HCT116 (cell line): ENCODE measurements at regions not wholly inside any gene's neighbourhood (a gene's known extent, or its start where the extent isn't known, plus 50 kb on each side); places are given as distances from the start of the nearest gene placed in this dataset.

ENCODE experiments used
- ATAC-seq: fragments of 200-7000 bp; cut with Tn5 transposase; 2 replicates; pipeline ENCODE4 v1.9.1; 2020; ENCODE audit warnings: mild to moderate bottlenecking, moderate library complexity
- BruUV-seq: library from RNA; stranded (reverse); fragments of 400-500 nt; replicated peaks from 2 replicates; lab custom pipeline; 2021; lab: Mats Ljungman, UMichigan
- CTCF ChIA-PET: fragments of 300-600 bp; sonication (Branson Sonifier 250); formaldehyde crosslinking; loops from one replicate; lab custom pipeline; 2021; ENCODE audit warnings: antibody characterized with exemption; lab: Charles Lee
- POLR2A ChIA-PET: fragments of 300-600, 350-600 bp; sonication (Branson Sonifier 250); formaldehyde crosslinking; loops from one replicate; lab custom pipeline; 2021; ENCODE audit warnings: antibody characterized with exemption; lab: Charles Lee
- RAD21 ChIA-PET, 2 experiments: fragments of 300-600 bp; sonication (Branson Sonifier 250); formaldehyde crosslinking; loops; one replicate each; lab custom pipeline; 2023; ENCODE audit warnings: low total read pairs in 2 of 2; ENCODE audit not compliant: uncharacterized antibody in 2 of 2, unreplicated experiment in 2 of 2, low non-redundant PET in 1 of 2; lab: Charles Lee
- DNase-seq: peaks from one replicate; pipeline ENCODE4 v3.0.0-alpha.2; 2010; ENCODE audit warnings: low read depth, low spot score
- H2AFZ ChIP-seq: fragments of 200-600 bp; shearing (Covaris generic), sonication (generic); 2 replicates; pipeline ENCODE4 v1.6.1; 2017; ENCODE audit warnings: low read depth, mixed run types, mixed read lengths, antibody characterized with exemption, low read length; ENCODE audit not compliant: poor library complexity, severe bottlenecking
- H3K27ac ChIP-seq: 2 replicates; pipeline ENCODE4 v1.5.1; 2012; ENCODE audit warnings: low read depth, low read length
- H3K27me3 ChIP-seq: fragments of 200-600 bp; sonication (generic); 2 replicates; pipeline ENCODE4 v1.6.1; 2016; ENCODE audit warnings: mixed run types, low read length, mixed read lengths; ENCODE audit not compliant: insufficient read depth
- H3K36me3 ChIP-seq, 2 experiments: fragments of 200-500 bp in 1 of 2; fragments of 200-600 bp in 1 of 2; sonication (Bioruptor generic) in 1 of 2; sonication (generic) in 1 of 2; 2 replicates each; pipeline versions ENCODE4 v1.5.1 to v1.6.1; 2014 to 2016; ENCODE audit warnings: low read length in 2 of 2, inconsistent platforms in 1 of 2, mixed read lengths in 1 of 2, mixed run types in 1 of 2; ENCODE audit not compliant: insufficient read depth in 2 of 2, control insufficient read depth in 1 of 2
- H3K4me1 ChIP-seq, 2 experiments: fragments of 200-600 bp in 1 of 2; sonication (generic) in 1 of 2; 2 replicates each; pipeline versions ENCODE4 v1.5.1 to v1.6.1; 2012 to 2017; ENCODE audit warnings: low read length in 2 of 2, inconsistent platforms in 1 of 2, mild to moderate bottlenecking in 1 of 2, mixed read lengths in 1 of 2, mixed run types in 1 of 2, moderate library complexity in 1 of 2; ENCODE audit not compliant: insufficient read depth in 2 of 2, control insufficient read depth in 1 of 2
- H3K4me2 ChIP-seq: fragments of 200-600 bp; sonication (generic); 2 replicates; pipeline ENCODE4 v1.6.1; 2017; ENCODE audit warnings: mixed run types, low read length, mixed read lengths
- H3K4me3 ChIP-seq, 2 experiments: fragments of 200-600 bp in 1 of 2; sonication (generic) in 1 of 2; replicated peaks in 1 of 2; 2 replicates each; pipeline ENCODE4 v1.5.1; 2011 to 2016; ENCODE audit warnings: low read length in 2 of 2, control low read depth in 1 of 2, low read depth in 1 of 2, mild to moderate bottlenecking in 1 of 2, mixed read lengths in 1 of 2, mixed run types in 1 of 2
- H3K79me2 ChIP-seq: fragments of 200-600 bp; sonication (generic); 2 replicates; pipeline ENCODE4 v1.6.1; 2017; ENCODE audit warnings: mild to moderate bottlenecking, mixed run types, low read length, moderate library complexity, mixed read lengths; ENCODE audit not compliant: insufficient read depth
- H3K9ac ChIP-seq: fragments of 200-600 bp; sonication (generic); 2 replicates; pipeline ENCODE4 v1.6.1; 2016; ENCODE audit warnings: low read length, mixed read lengths
- H3K9me2 ChIP-seq: fragments of 200-600 bp; sonication (generic), shearing (Covaris generic); 2 replicates; pipeline ENCODE4 v1.6.1; 2017; ENCODE audit warnings: mixed run types, mild to moderate bottlenecking, moderate library complexity; ENCODE audit not compliant: insufficient read depth
- H3K9me3 ChIP-seq, 2 experiments: fragments of 200-500 bp in 1 of 2; fragments of 200-600 bp in 1 of 2; sonication (Bioruptor generic) in 1 of 2; sonication (generic) in 1 of 2; 2 replicates each; pipeline ENCODE4 v1.6.1; 2014 to 2017; ENCODE audit warnings: low read length in 2 of 2, mixed read lengths in 2 of 2, inconsistent platforms in 1 of 2, low read depth in 1 of 2, mild to moderate bottlenecking in 1 of 2, mixed run types in 1 of 2, moderate library complexity in 1 of 2; ENCODE audit not compliant: control insufficient read depth in 1 of 2, insufficient read depth in 1 of 2
- H4K20me1 ChIP-seq: fragments of 200-600 bp; sonication (generic), shearing (Covaris generic); 2 replicates; pipeline ENCODE4 v1.6.1; 2017; ENCODE audit warnings: mixed run types, mild to moderate bottlenecking, moderate library complexity; ENCODE audit not compliant: insufficient read depth
- CBX3 ChIP-seq: IDR thresholded peaks from 2 replicates; pipeline ENCODE4 v1.6.1; 2012; ENCODE audit warnings: low read depth
- EGR1 ChIP-seq: IDR thresholded peaks from 2 replicates; pipeline ENCODE4 v1.6.1; 2012; ENCODE audit warnings: low read depth
- ELF1 ChIP-seq: IDR thresholded peaks from 2 replicates; pipeline ENCODE4 v1.6.1; 2012; ENCODE audit warnings: low read depth, borderline replicate concordance
- EZH2 ChIP-seq: fragments of 200-600 bp; sonication (generic); IDR thresholded peaks from 2 replicates; pipeline ENCODE4 v1.6.1; 2017; ENCODE audit warnings: antibody characterized with exemption, mixed run types
- FOSL1 ChIP-seq: IDR thresholded peaks from 2 replicates; pipeline ENCODE4 v1.6.1; 2012; ENCODE audit warnings: low read depth
- JUND ChIP-seq: IDR thresholded peaks from 2 replicates; pipeline ENCODE4 v1.6.1; 2012
- POLR2A ChIP-seq: IDR thresholded peaks from 2 replicates; pipeline ENCODE4 v1.7.0; 2011; ENCODE audit warnings: borderline replicate concordance; ENCODE audit not compliant: insufficient read depth, insufficient read length; ENCODE audit errors: extremely low read depth
- RAD21 ChIP-seq: IDR thresholded peaks from 2 replicates; pipeline ENCODE4 v1.6.1; 2012; ENCODE audit warnings: low read depth, mild to moderate bottlenecking
- SIN3A ChIP-seq: IDR thresholded peaks from 2 replicates; pipeline ENCODE4 v1.6.1; 2012; ENCODE audit warnings: low read depth
- SP1 ChIP-seq: IDR thresholded peaks from 2 replicates; pipeline ENCODE4 v1.6.1; 2012; ENCODE audit warnings: low read depth
- SRF ChIP-seq: IDR thresholded peaks from 2 replicates; pipeline ENCODE4 v1.6.1; 2012; ENCODE audit warnings: low read depth
- TCF7L2 ChIP-seq: IDR thresholded peaks from 2 replicates; pipeline ENCODE4 v1.7.0; 2011; ENCODE audit warnings: borderline replicate concordance, inconsistent platforms; ENCODE audit not compliant: insufficient read depth, insufficient read length; ENCODE audit errors: extremely low read depth
- YY1 ChIP-seq: IDR thresholded peaks from 2 replicates; pipeline ENCODE4 v1.6.1; 2011; ENCODE audit warnings: low read length, low read depth, moderate library complexity, mild to moderate bottlenecking; ENCODE audit not compliant: insufficient replicate concordance; ENCODE audit errors: extremely low read depth
- ZFX ChIP-seq: fragments of 450-650 bp; IDR thresholded peaks from 2 replicates; pipeline ENCODE4 v1.6.1; 2017
- ZNF274 ChIP-seq: fragments of 200-500 bp; sonication (Bioruptor generic); IDR thresholded peaks from 2 replicates; pipeline ENCODE4 v1.6.1; 2014; ENCODE audit warnings: mild to moderate bottlenecking, low read depth, low read length, inconsistent platforms
- intact Hi-C: fragments of 100-400 bp; cut with micrococcal nuclease; formaldehyde crosslinking; loops from 2 replicates; pipeline ENCODE4 v1.10.0; 2022
- TF ChIP-seq, protein P1 (sequence below), 3 experiments: fragments of 200-600 bp in 1 of 3; sonication (generic) in 1 of 3; IDR thresholded peaks in 2 of 3; conservative IDR thresholded peaks in 1 of 3; 2 replicates each; pipeline ENCODE4 v1.5.1; 2012 to 2017; ENCODE audit warnings: low read depth in 2 of 3, low read length in 2 of 3, antibody characterized with exemption in 1 of 3, borderline replicate concordance in 1 of 3, control low read depth in 1 of 3, mild to moderate bottlenecking in 1 of 3, mixed read lengths in 1 of 3, mixed run types in 1 of 3, moderate library complexity in 1 of 3; ENCODE audit not compliant: insufficient read depth in 1 of 3
- TF ChIP-seq, protein P2 (sequence below): IDR thresholded peaks from 2 replicates; pipeline ENCODE4 v1.6.1; 2012; ENCODE audit warnings: low read depth
- TF ChIP-seq, protein P3 (sequence below): IDR thresholded peaks from 2 replicates; pipeline ENCODE4 v1.6.1; 2012
- TF ChIP-seq, protein P4 (sequence below): IDR thresholded peaks from 2 replicates; pipeline ENCODE4 v1.6.1; 2012
- TF ChIP-seq, protein P5 (sequence below): IDR thresholded peaks from 2 replicates; pipeline ENCODE4 v1.6.1; 2011; ENCODE audit warnings: mild to moderate bottlenecking, low read length, moderate library complexity; ENCODE audit not compliant: insufficient replicate concordance; ENCODE audit errors: extremely low read depth

DNA sequence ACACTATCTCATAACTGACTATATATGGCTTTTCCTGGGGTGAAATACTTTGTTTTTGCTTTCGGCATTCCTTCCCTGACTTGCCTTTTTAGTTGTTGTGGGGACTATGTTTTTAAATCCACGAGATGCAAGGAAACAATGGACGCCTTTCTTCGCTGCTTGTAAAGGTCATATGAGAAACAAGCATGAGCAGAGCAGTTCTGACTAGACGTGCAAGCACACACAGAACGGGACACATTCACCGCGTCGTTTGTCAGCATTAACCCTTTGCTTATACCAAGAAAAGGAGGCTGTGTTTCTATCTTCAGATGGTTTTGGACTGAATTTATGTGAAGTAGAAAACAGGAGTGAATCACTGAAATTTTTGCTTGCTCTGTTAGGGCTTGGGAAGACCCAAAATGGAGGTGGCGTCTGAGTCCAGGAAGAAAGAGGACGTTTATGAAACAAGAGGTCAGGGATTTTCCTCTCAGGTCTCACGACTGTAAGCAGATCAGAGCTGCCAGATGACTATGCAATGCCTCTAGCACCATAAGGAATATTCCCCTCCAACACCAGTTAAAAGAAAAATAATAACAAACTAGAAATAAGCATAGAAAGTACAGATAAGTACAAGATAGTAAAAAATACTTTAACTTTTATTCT, 358.9 kb downstream of the DLEU7 start:
- Histone ChIP-seq H4K20me1 (no peaks in the 10 kb centered on the region), H3K79me2 (no peaks in the 10 kb centered on the region), H3K27me3 (no peaks in the 10 kb centered on the region), H3K9ac (no peak overlapping the region), H3K27ac (no peak overlapping the region), H3K36me3 (no peaks in the 10 kb centered on the region), H3K9me3 (no peaks in the 10 kb centered on the region), H3K4me3 (no peak overlapping the region), H3K4me1 (no peaks in the 10 kb centered on the region), H3K9me2 (no peaks in the 10 kb centered on the region), H2AFZ (no peak overlapping the region)
- DNase-seq = no peak
- ATAC-seq = no peak
- intact Hi-C loops = no loop called here
- CTCF ChIA-PET = no interaction called here
- TF ChIP-seq YY1 (no peak), CBX3 (no peak), SIN3A (no peak), FOSL1 (no peak), TCF7L2 (no peak), ZFX (no peak), ELF1 (no peak), SP1 (no peak), EZH2 (no peak), RAD21 (no peak), JUND (no peak), ZNF274 (no peak), EGR1 (no peak), POLR2A (no peak), SRF (no peak)
- TF ChIP-seq, protein P1, sequence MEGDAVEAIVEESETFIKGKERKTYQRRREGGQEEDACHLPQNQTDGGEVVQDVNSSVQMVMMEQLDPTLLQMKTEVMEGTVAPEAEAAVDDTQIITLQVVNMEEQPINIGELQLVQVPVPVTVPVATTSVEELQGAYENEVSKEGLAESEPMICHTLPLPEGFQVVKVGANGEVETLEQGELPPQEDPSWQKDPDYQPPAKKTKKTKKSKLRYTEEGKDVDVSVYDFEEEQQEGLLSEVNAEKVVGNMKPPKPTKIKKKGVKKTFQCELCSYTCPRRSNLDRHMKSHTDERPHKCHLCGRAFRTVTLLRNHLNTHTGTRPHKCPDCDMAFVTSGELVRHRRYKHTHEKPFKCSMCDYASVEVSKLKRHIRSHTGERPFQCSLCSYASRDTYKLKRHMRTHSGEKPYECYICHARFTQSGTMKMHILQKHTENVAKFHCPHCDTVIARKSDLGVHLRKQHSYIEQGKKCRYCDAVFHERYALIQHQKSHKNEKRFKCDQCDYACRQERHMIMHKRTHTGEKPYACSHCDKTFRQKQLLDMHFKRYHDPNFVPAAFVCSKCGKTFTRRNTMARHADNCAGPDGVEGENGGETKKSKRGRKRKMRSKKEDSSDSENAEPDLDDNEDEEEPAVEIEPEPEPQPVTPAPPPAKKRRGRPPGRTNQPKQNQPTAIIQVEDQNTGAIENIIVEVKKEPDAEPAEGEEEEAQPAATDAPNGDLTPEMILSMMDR (IDR thresholded peaks at IDR 0.05 in 2 of 3, conservative IDR thresholded peaks at IDR 0.05 in 1 of 3; ENCODE audit: borderline replicate concordance in 1 of 3, insufficient read depth in 1 of 3, low read depth in 2 of 3, low read length in 2 of 3) = no peak
- TF ChIP-seq, protein P2, sequence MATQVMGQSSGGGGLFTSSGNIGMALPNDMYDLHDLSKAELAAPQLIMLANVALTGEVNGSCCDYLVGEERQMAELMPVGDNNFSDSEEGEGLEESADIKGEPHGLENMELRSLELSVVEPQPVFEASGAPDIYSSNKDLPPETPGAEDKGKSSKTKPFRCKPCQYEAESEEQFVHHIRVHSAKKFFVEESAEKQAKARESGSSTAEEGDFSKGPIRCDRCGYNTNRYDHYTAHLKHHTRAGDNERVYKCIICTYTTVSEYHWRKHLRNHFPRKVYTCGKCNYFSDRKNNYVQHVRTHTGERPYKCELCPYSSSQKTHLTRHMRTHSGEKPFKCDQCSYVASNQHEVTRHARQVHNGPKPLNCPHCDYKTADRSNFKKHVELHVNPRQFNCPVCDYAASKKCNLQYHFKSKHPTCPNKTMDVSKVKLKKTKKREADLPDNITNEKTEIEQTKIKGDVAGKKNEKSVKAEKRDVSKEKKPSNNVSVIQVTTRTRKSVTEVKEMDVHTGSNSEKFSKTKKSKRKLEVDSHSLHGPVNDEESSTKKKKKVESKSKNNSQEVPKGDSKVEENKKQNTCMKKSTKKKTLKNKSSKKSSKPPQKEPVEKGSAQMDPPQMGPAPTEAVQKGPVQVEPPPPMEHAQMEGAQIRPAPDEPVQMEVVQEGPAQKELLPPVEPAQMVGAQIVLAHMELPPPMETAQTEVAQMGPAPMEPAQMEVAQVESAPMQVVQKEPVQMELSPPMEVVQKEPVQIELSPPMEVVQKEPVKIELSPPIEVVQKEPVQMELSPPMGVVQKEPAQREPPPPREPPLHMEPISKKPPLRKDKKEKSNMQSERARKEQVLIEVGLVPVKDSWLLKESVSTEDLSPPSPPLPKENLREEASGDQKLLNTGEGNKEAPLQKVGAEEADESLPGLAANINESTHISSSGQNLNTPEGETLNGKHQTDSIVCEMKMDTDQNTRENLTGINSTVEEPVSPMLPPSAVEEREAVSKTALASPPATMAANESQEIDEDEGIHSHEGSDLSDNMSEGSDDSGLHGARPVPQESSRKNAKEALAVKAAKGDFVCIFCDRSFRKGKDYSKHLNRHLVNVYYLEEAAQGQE = no peak
- TF ChIP-seq, protein P3, sequence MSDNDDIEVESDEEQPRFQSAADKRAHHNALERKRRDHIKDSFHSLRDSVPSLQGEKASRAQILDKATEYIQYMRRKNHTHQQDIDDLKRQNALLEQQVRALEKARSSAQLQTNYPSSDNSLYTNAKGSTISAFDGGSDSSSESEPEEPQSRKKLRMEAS = no peak
- TF ChIP-seq, protein P4, sequence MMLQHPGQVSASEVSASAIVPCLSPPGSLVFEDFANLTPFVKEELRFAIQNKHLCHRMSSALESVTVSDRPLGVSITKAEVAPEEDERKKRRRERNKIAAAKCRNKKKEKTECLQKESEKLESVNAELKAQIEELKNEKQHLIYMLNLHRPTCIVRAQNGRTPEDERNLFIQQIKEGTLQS = no peak
- TF ChIP-seq, protein P5, sequence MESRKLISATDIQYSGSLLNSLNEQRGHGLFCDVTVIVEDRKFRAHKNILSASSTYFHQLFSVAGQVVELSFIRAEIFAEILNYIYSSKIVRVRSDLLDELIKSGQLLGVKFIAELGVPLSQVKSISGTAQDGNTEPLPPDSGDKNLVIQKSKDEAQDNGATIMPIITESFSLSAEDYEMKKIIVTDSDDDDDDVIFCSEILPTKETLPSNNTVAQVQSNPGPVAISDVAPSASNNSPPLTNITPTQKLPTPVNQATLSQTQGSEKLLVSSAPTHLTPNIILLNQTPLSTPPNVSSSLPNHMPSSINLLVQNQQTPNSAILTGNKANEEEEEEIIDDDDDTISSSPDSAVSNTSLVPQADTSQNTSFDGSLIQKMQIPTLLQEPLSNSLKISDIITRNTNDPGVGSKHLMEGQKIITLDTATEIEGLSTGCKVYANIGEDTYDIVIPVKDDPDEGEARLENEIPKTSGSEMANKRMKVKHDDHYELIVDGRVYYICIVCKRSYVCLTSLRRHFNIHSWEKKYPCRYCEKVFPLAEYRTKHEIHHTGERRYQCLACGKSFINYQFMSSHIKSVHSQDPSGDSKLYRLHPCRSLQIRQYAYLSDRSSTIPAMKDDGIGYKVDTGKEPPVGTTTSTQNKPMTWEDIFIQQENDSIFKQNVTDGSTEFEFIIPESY = no peak
- TF ChIP-seq, all 23 proteins: peak for 0
- ChIA-PET POLR2A (no interaction called here), RAD21 (no interaction called here)
- no TSS peak for BruUV-seq
- no peak overlapping the region for H3K4me2 ChIP-seq
